HG03442 (cell line): ENCODE measurements at regions not wholly inside any gene's neighbourhood (a gene's known extent, or its start where the extent isn't known, plus 50 kb on each side); places are given as distances from the start of the nearest gene placed in this dataset.
"Not testable (repeated sequence)": the region's sequence is repeated elsewhere in the genome, so short reads cannot be mapped to it uniquely, and the experiment has no call there.

Experiments
- ATAC-seq: cut with Tn5 transposase; IDR thresholded peaks from one replicate; pipeline ENCODE4 v1.9.1; 2021; ENCODE audit warnings: mild to moderate bottlenecking, moderate library complexity; ENCODE audit not compliant: unreplicated experiment

- not testable (repeated sequence) for ATAC-seq
These were observed 96.6 kb downstream of the ABCC12 start for GRCh38 chr16:48059190-48059589.

GRCh38 chr16:48057048-48057447 is 98.7 kb downstream of the ABCC12 start:
- no peak for ATAC-seq

- ATAC-seq = peak; percentile 73
These were observed 100.8 kb downstream of the ABCC12 start for GRCh38 chr16:48054881-48055601.

- ATAC-seq = no peak
These were observed 102.4 kb downstream of the ABCC12 start for GRCh38 chr16:48053418-48053745.

GRCh38 chr16:48052731-48053417 is 102.9 kb downstream of the ABCC12 start:
- no peak for ATAC-seq

GRCh38 chr16:48050871-48051270 is 104.9 kb downstream of the ABCC12 start:
- ATAC-seq = no peak

GRCh38 chr16:48049847-48050246 is 105.9 kb downstream of the ABCC12 start:
- ATAC-seq = no peak

GRCh38 chr16:48047720-48048119 is 108.1 kb downstream of the ABCC12 start:
- no peak for ATAC-seq

GRCh38 chr16:48047241-48047640 is 108.6 kb downstream of the ABCC12 start:
- no peak for ATAC-seq

- ATAC-seq = no peak
These were observed 111.7 kb downstream of the ABCC12 start for GRCh38 chr16:48044117-48044516.

- ATAC-seq = no peak
These were observed 113.8 kb downstream of the ABCC12 start for GRCh38 chr16:48041981-48042421.

- ATAC-seq = no peak
These were observed 120.7 kb downstream of the ABCC12 start for GRCh38 chr16:48035142-48035541.

- ATAC-seq = no peak
These were observed 124.9 kb downstream of the ABCC12 start for GRCh38 chr16:48030926-48031325.

GRCh38 chr16:48029768-48030167 is 126.0 kb downstream of the ABCC12 start:
- ATAC-seq = no peak

GRCh38 chr16:48025359-48025758 is 130.4 kb downstream of the ABCC12 start:
- no peak for ATAC-seq

- ATAC-seq = no peak
These were observed 131.8 kb downstream of the ABCC12 start for GRCh38 chr16:48024042-48024441.

- no peak for ATAC-seq
These were observed 133.3 kb downstream of the ABCC12 start for GRCh38 chr16:48022496-48022895.

GRCh38 chr16:48020617-48021016 is 135.2 kb downstream of the ABCC12 start:
- not testable (repeated sequence) for ATAC-seq

GRCh38 chr16:48014349-48015135 is 141.3 kb downstream of the ABCC12 start:
- ATAC-seq = no peak

- no peak for ATAC-seq
These were observed 142.3 kb downstream of the ABCC12 start for GRCh38 chr16:48013491-48013901.

- ATAC-seq = no peak
These were observed 143.7 kb downstream of the ABCC12 start for GRCh38 chr16:48011878-48012658.
